ENCODE measurements at regions not wholly inside any gene's neighbourhood (a gene's known extent, or its start where the extent isn't known, plus 50 kb on each side); places are given as distances from the start of the nearest gene placed in this dataset.

GRCh38 chr6:44020148-44020547, 107.1 kb downstream of the MRPL14 start:
- TF ChIP-seq, protein P1, sequence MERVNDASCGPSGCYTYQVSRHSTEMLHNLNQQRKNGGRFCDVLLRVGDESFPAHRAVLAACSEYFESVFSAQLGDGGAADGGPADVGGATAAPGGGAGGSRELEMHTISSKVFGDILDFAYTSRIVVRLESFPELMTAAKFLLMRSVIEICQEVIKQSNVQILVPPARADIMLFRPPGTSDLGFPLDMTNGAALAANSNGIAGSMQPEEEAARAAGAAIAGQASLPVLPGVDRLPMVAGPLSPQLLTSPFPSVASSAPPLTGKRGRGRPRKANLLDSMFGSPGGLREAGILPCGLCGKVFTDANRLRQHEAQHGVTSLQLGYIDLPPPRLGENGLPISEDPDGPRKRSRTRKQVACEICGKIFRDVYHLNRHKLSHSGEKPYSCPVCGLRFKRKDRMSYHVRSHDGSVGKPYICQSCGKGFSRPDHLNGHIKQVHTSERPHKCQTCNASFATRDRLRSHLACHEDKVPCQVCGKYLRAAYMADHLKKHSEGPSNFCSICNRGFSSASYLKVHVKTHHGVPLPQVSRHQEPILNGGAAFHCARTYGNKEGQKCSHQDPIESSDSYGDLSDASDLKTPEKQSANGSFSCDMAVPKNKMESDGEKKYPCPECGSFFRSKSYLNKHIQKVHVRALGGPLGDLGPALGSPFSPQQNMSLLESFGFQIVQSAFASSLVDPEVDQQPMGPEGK (CRISPR knock-in tag; IDR thresholded peaks at IDR 0.05; ENCODE audit: borderline replicate concordance) = no peak
- TF ChIP-seq ARNTL (CRISPR knock-in tag; IDR thresholded peaks at IDR 0.05; ENCODE audit: borderline replicate concordance, low read depth) = no peak
- TF ChIP-seq ZFP3 (CRISPR knock-in tag; IDR thresholded peaks at IDR 0.05) = no peak
- no peak for TF ChIP-seq RARB (CRISPR knock-in tag; IDR thresholded peaks at IDR 0.05)
- no peak for TF ChIP-seq ZNF565 (CRISPR knock-in tag; conservative IDR thresholded peaks at IDR 0.05; ENCODE audit: low read depth)
- TF ChIP-seq ESRRG (CRISPR knock-in tag; IDR thresholded peaks at IDR 0.05) = no peak
- TF ChIP-seq GLIS3 (CRISPR knock-in tag; IDR thresholded peaks at IDR 0.05) = no peak
- TF ChIP-seq CSDC2 (CRISPR knock-in tag; IDR thresholded peaks at IDR 0.05) = no peak
- no peak for TF ChIP-seq ZC3H10 (CRISPR knock-in tag; IDR thresholded peaks at IDR 0.05)
